HG02798 (cell line): ENCODE measurements at regions not wholly inside any gene's neighbourhood (a gene's known extent, or its start where the extent isn't known, plus 50 kb on each side); places are given as distances from the start of the nearest gene placed in this dataset.

Experiments used
- ATAC-seq: cut with Tn5 transposase; IDR thresholded peaks from one replicate; pipeline ENCODE4 v1.9.1; 2021; ENCODE audit warnings: mild to moderate bottlenecking; ENCODE audit not compliant: unreplicated experiment, poor library complexity

GRCh38 chr1:117796226-117796625, 133.2 kb downstream of the GDAP2 start:
- no peak for ATAC-seq

DNA sequence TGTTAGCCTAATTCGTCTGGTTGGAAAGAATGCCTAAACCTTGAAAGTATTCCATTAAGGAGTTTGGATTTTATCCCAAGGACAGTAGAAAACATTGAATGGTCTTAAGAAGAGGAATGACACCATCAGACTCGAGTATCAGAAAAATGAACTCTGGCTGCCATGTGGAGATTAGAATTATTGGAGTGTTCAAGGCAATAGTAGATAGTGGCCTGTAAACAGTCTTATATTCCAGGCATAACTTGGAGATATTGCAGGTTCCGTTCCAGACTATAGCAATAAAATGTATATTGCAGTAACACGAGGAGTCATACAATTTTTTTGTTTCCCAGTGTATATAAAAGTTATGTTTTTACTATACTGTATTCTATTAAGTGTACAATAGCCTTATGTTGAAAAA, 130.9 kb downstream of the GDAP2 start:
- no peak for ATAC-seq

GRCh38 chr1:117802531-117803257, 126.7 kb downstream of the GDAP2 start:
- no peak for ATAC-seq

DNA sequence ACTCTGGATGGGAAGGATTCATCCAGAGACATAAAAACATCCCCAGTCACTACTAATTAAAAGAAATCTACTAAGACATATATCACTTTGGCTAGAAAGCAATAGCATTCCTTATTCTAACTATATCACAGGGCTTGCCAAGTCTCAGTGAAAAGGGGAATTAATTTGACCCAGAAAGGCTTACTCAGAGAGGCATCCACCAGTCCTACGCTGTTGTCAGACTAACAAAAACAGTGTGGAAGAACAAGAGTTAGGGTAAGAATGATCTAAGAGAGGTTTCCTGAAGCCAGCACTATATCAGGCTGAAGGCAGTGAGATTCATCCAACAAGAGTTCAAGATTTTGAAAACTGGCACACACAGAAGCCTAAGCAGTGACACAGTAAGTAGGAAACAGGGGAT, 126.1 kb downstream of the GDAP2 start:
- ATAC-seq = no peak

GRCh38 chr1:117809764-117810163, 119.7 kb downstream of the GDAP2 start:
- no peak for ATAC-seq

DNA sequence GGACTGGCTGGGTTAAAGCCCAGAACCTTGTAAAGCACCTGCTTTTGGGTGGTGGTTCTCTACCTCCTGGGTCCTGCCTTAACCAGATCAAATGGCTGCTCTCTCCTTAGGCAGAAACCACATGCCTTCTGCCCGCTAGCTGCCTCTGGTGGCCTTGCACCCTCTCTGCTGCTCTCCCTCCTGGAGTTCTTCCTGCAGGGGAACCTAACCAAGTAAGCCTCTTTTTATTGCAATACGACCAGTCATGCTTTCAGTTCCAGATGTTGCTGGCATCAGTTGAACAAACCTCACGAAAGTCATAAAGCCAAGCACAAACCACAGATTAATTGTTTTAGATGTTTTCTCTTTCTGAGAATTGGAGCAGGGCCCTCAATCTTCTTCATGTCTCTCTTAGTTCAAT, 118.9 kb downstream of the GDAP2 start:
- no peak for ATAC-seq

DNA sequence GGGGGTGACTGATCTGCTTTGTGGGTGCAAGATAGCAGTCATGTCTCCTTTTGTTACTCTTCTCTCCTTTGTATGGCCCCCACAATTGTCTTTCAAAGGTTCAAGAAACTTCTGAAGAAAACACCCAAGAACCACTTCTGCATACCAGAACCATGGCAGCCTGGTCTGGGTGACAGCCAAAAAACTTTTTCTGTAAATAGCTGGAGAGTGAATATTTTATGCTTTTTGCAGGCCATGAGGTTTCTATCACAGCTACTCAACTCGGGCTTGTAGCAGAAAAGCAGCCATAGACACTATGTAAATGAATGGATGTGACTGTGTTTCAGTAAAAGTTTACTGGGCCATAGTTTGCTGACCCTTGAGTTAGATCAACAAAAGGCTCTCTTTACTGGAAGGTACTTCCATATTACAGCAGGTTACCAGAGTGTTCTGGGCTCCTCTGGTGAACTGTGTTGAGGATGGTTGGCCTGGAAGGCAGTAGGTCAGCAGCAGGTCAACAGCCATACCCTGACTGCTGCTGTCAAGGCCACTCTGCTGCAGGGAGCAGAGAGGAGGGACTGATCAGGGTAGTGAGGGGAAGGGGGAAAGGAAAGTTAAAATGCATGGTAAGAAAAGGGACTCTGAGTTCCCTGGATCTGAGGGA, 116.4 kb downstream of the GDAP2 start:
- no peak for ATAC-seq
